HPDE6-E6E7 (cell line): ENCODE measurements at regions not wholly inside any gene's neighbourhood (a gene's known extent, or its start where the extent isn't known, plus 50 kb on each side); places are given as distances from the start of the nearest gene placed in this dataset.

ENCODE experiments used
- DNase-seq: peaks from one replicate; pipeline ENCODE4 v3.0.0; 2011; ENCODE audit warnings: missing footprints; ENCODE audit errors: extremely low spot score

- DNase-seq = no peak
Measured at GRCh38 chr4:90007494-90008167, 113.0 kb downstream of the MMRN1 start.

- DNase-seq = no peak
Measured at GRCh38 chr4:90012918-90013317, 114.3 kb upstream of the CCSER1 start.

- DNase-seq = no peak
Measured at GRCh38 chr4:90024519-90024918, 102.7 kb upstream of the CCSER1 start.

GRCh38 chr4:90025248-90025647, 101.9 kb upstream of the CCSER1 start:
- DNase-seq = no peak

GRCh38 chr4:90027565-90027964, 99.6 kb upstream of the CCSER1 start:
- no peak for DNase-seq

GRCh38 chr4:90028460-90028859, 98.7 kb upstream of the CCSER1 start:
- no peak for DNase-seq

GRCh38 chr4:90030202-90030601, 97.0 kb upstream of the CCSER1 start:
- DNase-seq = no peak

GRCh38 chr4:90030953-90031352, 96.2 kb upstream of the CCSER1 start:
- DNase-seq = peak; percentile 5

- no peak for DNase-seq
Measured at GRCh38 chr4:90039122-90039521, 88.1 kb upstream of the CCSER1 start.

GRCh38 chr4:90051999-90052398, 75.2 kb upstream of the CCSER1 start:
- no peak for DNase-seq

GRCh38 chr4:90057091-90057490, 70.1 kb upstream of the CCSER1 start:
- DNase-seq = no peak

- DNase-seq = no peak
Measured at GRCh38 chr4:90060039-90060438, 67.2 kb upstream of the CCSER1 start.

GRCh38 chr4:90061881-90062280, 65.3 kb upstream of the CCSER1 start:
- DNase-seq = no peak

- no peak for DNase-seq
Measured at GRCh38 chr4:90064196-90064595, 63.0 kb upstream of the CCSER1 start.

- peak; percentile 10 for DNase-seq
Measured at GRCh38 chr4:90069151-90069550, 58.0 kb upstream of the CCSER1 start.

GRCh38 chr4:90071289-90072235, 55.6 kb upstream of the CCSER1 start:
- no peak for DNase-seq

- no peak for DNase-seq
Measured at GRCh38 chr4:90074322-90074886, 52.8 kb upstream of the CCSER1 start.
